ENCODE measurements at regions not wholly inside any gene's neighbourhood (a gene's known extent, or its start where the extent isn't known, plus 50 kb on each side); places are given as distances from the start of the nearest gene placed in this dataset.

GRCh38 chr1:11373029-11373894, 100.3 kb downstream of the UBIAD1 start:
- H3K27ac Mint-ChIP-seq: no peak overlapping the region
- H3K27ac ChIP-seq (ENCODE audit: low read depth in 1 of 2, low read length in 2 of 2): no peak overlapping the region
- H3K4me1 Mint-ChIP-seq: no peaks in the 10 kb centered on the region
- H3K36me3 ChIP-seq (replicated peaks in 1 of 2; ENCODE audit: control insufficient read depth in 1 of 2, insufficient read depth in 2 of 2, low read length in 2 of 2): no peaks in the 10 kb centered on the region
- DNase-seq: no peak
- H3K9ac ChIP-seq (ENCODE audit: insufficient read depth, low read length, poor library complexity, severe bottlenecking): no peak overlapping the region
- H3K36me3 Mint-ChIP-seq: no peaks in the 10 kb centered on the region
- no peaks in the 10 kb centered on the region for H3K4me1 ChIP-seq (ENCODE audit: control insufficient read depth in 1 of 2, insufficient read depth in 2 of 2, low read length in 2 of 2)
- H3K27me3 ChIP-seq (ENCODE audit: control insufficient read depth in 2 of 2, insufficient read depth in 2 of 2, low read length in 2 of 2): no peaks in the 10 kb centered on the region
- intact Hi-C loops (cut with micrococcal nuclease): no loop called here
- H3K27me3 Mint-ChIP-seq (ENCODE audit: low read depth in 3 of 3): peaks cover 3 to 9% (median 7%) of the 10 kb centered on the region in 3 donors
- H4K20me1 ChIP-seq (ENCODE audit: insufficient read depth, low read length): no peaks in the 10 kb centered on the region
- no peaks in the 10 kb centered on the region for H3K9me3 ChIP-seq (replicated peaks in 1 of 2; ENCODE audit: control insufficient read depth in 1 of 2, insufficient read depth in 1 of 2, low read length in 2 of 2)
- H3K4me3 Mint-ChIP-seq: no peak overlapping the region
- TF ChIP-seq CTCF (IDR thresholded peaks at IDR 0.05): no peak
- no peak overlapping the region for H2AFZ ChIP-seq (ENCODE audit: insufficient read depth, low read depth, low read length, poor library complexity, severe bottlenecking)
- H3K4me2 ChIP-seq (replicated peaks; ENCODE audit: extremely low read depth, low read length, poor library complexity, severe bottlenecking): no peak overlapping the region
- 95% methylated on average over 10 of the region's 10 CpGs for WGBS (ENCODE audit: insufficient coverage)
- peaks cover 0 to 2% (median 0%) of the 10 kb centered on the region in 7 donors for H3K9me3 Mint-ChIP-seq
- H3K4me3 ChIP-seq (replicated peaks in 1 of 3; ENCODE audit: low read depth in 2 of 3, low read length in 3 of 3): no peak overlapping the region
- no peaks in the 10 kb centered on the region for H3K79me2 ChIP-seq (ENCODE audit: insufficient read depth, low read length)

- H3K27ac Mint-ChIP-seq: no peak overlapping the region
Measured at GRCh38 chr1:11373895-11374747, 101.1 kb downstream of the UBIAD1 start.

More at GRCh38 chr1:11373895-11374747, 101.1 kb downstream of the UBIAD1 start:
- no peaks in the 10 kb centered on the region for H3K9me3 ChIP-seq (replicated peaks in 1 of 2; ENCODE audit: control insufficient read depth in 1 of 2, insufficient read depth in 1 of 2, low read length in 2 of 2)
- no peaks in the 10 kb centered on the region for H3K27me3 ChIP-seq (ENCODE audit: control insufficient read depth in 2 of 2, insufficient read depth in 2 of 2, low read length in 2 of 2)
- Mint-ChIP-seq H3K4me3 (no peak overlapping the region), H3K4me1 (no peaks in the 10 kb centered on the region), H3K27me3 (ENCODE audit: low read depth in 3 of 3) (peaks cover 4 to 9% (median 6%) of the 10 kb centered on the region in 3 donors), H3K36me3 (no peaks in the 10 kb centered on the region), H3K9me3 (peaks cover 0 to 1% (median 0%) of the 10 kb centered on the region in 7 donors)
- no peak for TF ChIP-seq CTCF (IDR thresholded peaks at IDR 0.05)
- DNase-seq: no peak
- H3K4me2 ChIP-seq (replicated peaks; ENCODE audit: extremely low read depth, low read length, poor library complexity, severe bottlenecking): no peak overlapping the region
- no peaks in the 10 kb centered on the region for H4K20me1 ChIP-seq (ENCODE audit: insufficient read depth, low read length)
- no peaks in the 10 kb centered on the region for H3K4me1 ChIP-seq (ENCODE audit: control insufficient read depth in 1 of 2, insufficient read depth in 2 of 2, low read length in 2 of 2)
- H3K9ac ChIP-seq (ENCODE audit: insufficient read depth, low read length, poor library complexity, severe bottlenecking): no peak overlapping the region
- H3K79me2 ChIP-seq (ENCODE audit: insufficient read depth, low read length): no peaks in the 10 kb centered on the region
- no peaks in the 10 kb centered on the region for H3K36me3 ChIP-seq (replicated peaks in 1 of 2; ENCODE audit: control insufficient read depth in 1 of 2, insufficient read depth in 2 of 2, low read length in 2 of 2)
- no peak overlapping the region for H3K27ac ChIP-seq (ENCODE audit: low read depth in 1 of 2, low read length in 2 of 2)
- no peak overlapping the region for H2AFZ ChIP-seq (ENCODE audit: insufficient read depth, low read depth, low read length, poor library complexity, severe bottlenecking)
- H3K4me3 ChIP-seq (replicated peaks in 1 of 3; ENCODE audit: low read depth in 2 of 3, low read length in 3 of 3): no peak overlapping the region
- intact Hi-C loops (cut with micrococcal nuclease): no loop called here
- 82% methylated on average over 5 of the region's 5 CpGs for WGBS (ENCODE audit: insufficient coverage)

Measured in CD14-positive monocyte (primary cell).